GM18951 (cell line): ENCODE measurements at regions not wholly inside any gene's neighbourhood (a gene's known extent, or its start where the extent isn't known, plus 50 kb on each side); places are given as distances from the start of the nearest gene placed in this dataset.

Experiments used
- POLR2A ChIP-seq: IDR thresholded peaks from 4 replicates; pipeline ENCODE4 v1.6.1; 2011; ENCODE audit warnings: mild to moderate bottlenecking; ENCODE audit not compliant: insufficient read length, insufficient read depth; ENCODE audit errors: extremely low read depth
- in situ Hi-C: fragments of 300-500 bp; cut with MboI; formaldehyde crosslinking; loops from one replicate; pipeline ENCODE4 v1.12.0; 2022; ENCODE audit warnings: low sequenced_read_pairs, mixed read lengths, inconsistent platforms; ENCODE audit not compliant: unreplicated experiment

- no peak for TF ChIP-seq POLR2A
- in situ Hi-C loops = no loop called here
Measured at GRCh38 chr6:11328613-11329247, 96.3 kb upstream of the NEDD9 start.

GRCh38 chr6:11327961-11328360 lies 95.5 kb upstream of the NEDD9 start:
- in situ Hi-C loops = no loop called here
- TF ChIP-seq POLR2A = no peak

GRCh38 chr6:11326116-11326515 lies 93.6 kb upstream of the NEDD9 start:
- in situ Hi-C loops = no loop called here
- TF ChIP-seq POLR2A = no peak

- in situ Hi-C loops = no loop called here
- TF ChIP-seq POLR2A = no peak
Measured at GRCh38 chr6:11324453-11325015, 92.1 kb upstream of the NEDD9 start.

- in situ Hi-C loops = no loop called here
- no peak for TF ChIP-seq POLR2A
Measured at GRCh38 chr6:11323666-11324452, 91.4 kb upstream of the NEDD9 start.

GRCh38 chr6:11322252-11322885 lies 89.9 kb upstream of the NEDD9 start:
- in situ Hi-C loops = no loop called here
- no peak for TF ChIP-seq POLR2A

DNA sequence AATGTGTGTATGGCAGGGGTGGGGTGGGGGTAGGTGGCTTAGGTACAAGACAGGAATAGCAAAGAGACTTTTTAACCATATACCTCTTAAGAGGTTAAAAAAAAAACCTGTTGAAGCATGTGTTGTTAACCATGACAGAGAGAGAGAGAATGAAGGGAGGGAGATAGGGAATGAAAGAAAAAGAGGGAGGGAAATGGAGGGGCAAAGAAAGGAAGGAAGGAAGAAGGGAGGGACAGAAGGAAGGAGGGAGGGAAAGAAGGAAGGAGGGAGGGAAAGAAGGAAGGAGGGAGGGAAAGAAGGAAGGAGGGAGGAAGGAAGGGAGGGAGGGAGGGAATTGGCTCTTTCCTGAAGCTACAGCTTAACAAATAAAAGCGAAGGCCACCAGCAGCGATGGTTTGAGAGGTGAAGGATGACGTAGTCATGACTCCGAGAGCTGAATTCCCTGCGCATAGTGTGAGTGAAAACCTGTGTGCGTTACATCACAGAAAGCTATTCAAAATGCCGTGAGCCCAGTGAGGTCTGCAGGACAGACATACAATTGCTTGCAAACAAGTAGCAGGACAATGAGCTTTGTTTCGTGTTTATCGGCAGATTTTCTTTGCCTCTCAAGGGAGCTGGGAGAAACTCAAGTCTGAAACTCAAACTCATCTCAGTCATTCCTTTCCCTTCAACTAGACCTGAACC lies 88.6 kb upstream of the NEDD9 start:
- TF ChIP-seq POLR2A = no peak
- in situ Hi-C loops = no loop called here

DNA sequence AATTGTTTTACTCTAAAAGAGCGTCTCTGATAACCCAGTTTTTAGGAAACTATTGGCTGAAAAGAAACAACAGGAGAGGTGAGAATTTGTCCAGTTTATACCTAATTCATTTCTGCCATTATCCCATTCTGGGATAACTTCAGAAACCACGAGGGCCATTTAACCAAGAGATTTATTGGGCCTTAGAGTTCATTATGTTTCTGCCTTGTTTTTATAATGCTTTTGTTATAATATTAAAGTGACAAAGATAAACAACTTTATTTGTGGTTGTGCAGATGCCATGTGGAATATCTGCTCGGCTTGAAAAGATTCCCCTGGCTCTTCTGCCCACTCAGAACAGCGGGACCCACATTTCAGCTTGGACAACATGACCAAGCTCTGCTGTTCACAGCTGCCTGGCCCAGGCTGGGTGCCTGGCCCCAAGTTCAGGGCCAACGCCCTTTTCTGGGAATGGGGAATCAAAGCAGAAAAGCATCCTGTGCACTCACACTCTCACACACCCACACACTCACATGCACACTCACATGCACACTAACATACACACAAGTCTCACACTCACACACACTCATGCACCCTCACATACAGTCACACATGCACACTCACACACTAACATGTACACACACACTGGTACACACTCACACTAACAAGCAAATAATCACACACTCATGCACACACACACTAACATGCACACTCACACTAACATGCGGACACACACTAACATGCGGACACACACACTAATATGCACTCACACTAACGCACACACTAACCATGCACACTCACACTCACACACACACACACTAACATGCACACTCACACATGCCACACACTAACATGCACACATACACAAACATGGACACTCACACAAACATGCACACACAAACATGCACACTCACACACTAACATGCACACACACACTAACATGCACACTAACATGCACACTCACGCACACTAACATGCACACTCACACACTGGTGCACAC lies 86.7 kb upstream of the NEDD9 start:
- TF ChIP-seq POLR2A = no peak
- in situ Hi-C loops = no loop called here

DNA sequence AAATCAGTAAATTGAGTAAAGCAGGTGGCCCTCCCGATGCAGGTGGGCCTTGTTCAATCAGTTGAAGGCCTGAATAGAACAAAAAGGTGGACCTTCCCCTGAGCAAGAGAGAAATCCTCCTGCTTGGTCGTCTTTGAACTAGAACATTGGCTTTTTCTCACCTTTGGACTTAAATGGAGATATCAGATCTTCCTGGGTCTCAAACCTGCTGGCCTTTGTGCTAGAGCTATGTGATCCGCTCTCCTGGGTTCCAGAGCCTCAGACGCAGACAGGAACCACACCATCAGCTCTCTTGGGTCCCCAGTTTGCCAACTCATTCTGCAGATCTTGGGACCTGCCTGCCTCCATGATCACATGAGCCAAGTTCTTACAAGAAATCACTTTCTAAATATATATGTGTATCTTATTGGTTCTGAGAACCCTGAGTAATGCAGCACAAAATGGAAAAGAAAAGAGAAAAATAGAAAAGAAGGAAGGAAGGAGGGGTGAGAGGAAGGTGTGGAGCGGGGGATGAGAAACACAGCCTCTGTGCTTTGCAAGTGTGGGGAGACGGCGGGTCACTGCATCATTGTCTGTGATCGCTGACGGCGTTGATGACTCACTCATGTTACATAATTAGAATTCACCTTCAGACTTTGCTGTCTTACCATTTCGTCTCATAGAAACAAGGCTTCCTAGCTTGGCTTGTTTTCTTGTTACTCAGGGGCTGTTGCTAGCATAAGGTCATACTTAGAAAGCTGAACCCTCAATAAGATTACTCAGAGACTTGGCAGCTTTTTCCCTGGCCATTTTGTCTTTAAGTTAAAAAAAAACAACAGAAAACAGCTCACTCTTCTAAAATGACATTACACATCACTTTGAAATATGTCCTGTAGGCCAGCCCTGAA lies 85.7 kb upstream of the NEDD9 start:
- in situ Hi-C loops = no loop called here
- TF ChIP-seq POLR2A = no peak

DNA sequence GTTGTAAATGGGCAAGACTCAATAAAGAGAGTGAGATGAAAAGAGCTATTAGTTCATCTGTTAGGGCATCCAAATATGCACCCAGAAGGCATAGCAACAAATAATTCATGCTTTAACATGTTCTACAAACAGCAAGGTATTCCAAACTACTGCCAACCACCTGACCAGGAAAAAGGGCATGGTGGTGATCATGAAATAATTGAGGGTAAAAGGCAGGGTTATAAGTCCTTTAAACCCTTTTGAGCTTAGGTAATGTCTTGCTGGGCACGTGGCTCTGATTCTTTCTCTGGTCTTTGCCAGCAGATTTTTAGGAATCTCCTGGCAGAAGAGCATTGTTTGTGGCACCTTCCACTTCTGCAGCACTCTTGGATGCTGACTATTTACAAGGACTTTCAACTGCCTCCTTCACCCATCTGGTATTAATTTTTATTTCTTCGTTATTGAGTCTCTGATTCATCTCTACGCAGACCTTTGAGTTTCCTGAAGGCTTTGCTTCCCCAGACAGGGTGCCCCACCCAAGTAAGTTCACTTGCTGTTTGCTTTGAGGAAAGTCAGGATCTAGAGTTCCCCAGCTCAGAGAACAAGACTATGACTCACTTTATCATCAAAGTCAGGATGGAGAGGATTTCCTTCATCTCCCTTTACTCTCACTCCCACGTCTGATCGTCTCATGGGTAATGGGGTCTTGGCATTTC lies 83.4 kb upstream of the NEDD9 start:
- in situ Hi-C loops = no loop called here
- TF ChIP-seq POLR2A = no peak

- TF ChIP-seq POLR2A = no peak
- in situ Hi-C loops = no loop called here
Measured at GRCh38 chr6:11313207-11313606, 80.7 kb upstream of the NEDD9 start.
